ENCODE measurements at regions not wholly inside any gene's neighbourhood (a gene's known extent, or its start where the extent isn't known, plus 50 kb on each side); places are given as distances from the start of the nearest gene placed in this dataset.

GRCh38 chr3:110265302-110265701 is 806.3 kb upstream of the NECTIN3 start:
- no peak for TF ChIP-seq POLR2A (IDR thresholded peaks at IDR 0.05)
- TF ChIP-seq CTCF (IDR thresholded peaks at IDR 0.05) = no peak

Data from prostate gland (tissue), 2 donors.